ENCODE measurements at regions not wholly inside any gene's neighbourhood (a gene's known extent, or its start where the extent isn't known, plus 50 kb on each side); places are given as distances from the start of the nearest gene placed in this dataset.
A peak's percentile ranks its signal among the peaks of the same experiment; 100 is the strongest.

DNA sequence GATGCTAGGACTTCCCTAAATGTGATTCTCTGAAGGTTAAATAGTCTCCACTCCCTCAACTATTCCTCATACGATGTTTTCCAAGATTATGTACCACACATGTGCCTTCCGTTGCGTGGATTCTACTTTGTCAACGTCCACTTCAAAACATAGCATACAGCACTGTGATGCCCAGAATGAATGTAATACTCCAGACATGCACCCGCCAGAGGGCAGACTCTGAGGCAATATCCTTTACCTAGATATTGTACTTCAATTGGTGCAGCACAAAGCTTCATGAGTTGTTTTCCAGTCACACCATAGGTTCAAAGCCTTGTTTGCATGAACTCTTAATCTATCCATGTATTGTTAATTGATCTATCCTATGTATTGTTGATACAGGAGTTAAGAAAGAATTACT, 201.0 kb upstream of the NABP1 start:
- H3K9me3 Mint-ChIP-seq: peaks cover 14% of the 10 kb centered on the region
- no peak overlapping the region for H3K4me3 Mint-ChIP-seq
- ATAC-seq (replicated peaks): no peak
- no peak overlapping the region for H3K27ac Mint-ChIP-seq
- no peaks in the 10 kb centered on the region for H3K36me3 Mint-ChIP-seq (ENCODE audit: low read depth)
- H3K27me3 Mint-ChIP-seq: peaks cover 9% of the 10 kb centered on the region
- H3K4me1 Mint-ChIP-seq: no peaks in the 10 kb centered on the region

DNA sequence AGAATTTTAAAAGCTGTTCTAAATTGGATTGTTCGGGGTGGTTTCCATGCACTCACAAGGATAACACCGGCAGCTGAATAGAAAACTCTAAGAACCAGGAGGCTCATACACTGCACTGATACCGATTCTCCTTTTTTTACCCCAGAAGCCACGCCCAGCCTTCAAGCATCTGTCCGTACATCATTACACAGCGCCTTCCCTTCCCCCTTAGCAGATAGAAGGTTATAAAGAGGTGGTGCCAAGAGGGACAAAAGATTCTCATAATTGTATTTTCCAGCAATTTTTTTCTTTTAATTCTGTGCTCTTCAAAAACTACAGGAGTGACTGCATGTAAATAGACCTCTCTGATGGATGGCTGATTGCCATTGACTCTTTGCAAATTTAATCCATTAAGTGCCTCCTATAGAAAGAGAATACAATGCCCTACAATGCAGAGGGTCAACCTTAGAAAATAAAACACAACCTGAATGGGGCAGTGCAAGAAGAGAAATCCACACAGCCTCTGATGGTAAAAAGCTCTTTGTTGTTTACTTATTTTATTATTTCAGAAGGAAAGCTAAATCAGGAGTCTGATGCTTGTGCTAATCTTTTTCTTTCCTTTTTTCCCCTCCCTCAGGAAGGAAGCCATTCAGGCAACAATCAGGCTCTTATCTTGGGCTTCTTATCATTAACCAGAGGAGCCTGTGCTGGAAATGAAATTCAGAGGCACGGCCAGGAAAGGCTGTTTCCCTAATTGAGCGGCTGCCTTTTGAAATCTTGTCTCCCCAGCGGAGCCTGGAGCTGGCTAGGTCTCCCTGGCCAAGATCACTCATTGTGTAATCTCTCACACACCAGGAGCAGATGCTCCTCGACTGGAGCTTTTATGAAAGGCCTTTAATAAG, 198.9 kb upstream of the NABP1 start:
- Mint-ChIP-seq H3K4me3 (no peak overlapping the region), H3K27ac (no peak overlapping the region), H3K9me3 (peaks cover 23% of the 10 kb centered on the region), H3K27me3 (peaks cover 18% of the 10 kb centered on the region), H3K4me1 (no peaks in the 10 kb centered on the region), H3K36me3 (ENCODE audit: low read depth) (no peaks in the 10 kb centered on the region)
- ATAC-seq (replicated peaks): no peak

DNA sequence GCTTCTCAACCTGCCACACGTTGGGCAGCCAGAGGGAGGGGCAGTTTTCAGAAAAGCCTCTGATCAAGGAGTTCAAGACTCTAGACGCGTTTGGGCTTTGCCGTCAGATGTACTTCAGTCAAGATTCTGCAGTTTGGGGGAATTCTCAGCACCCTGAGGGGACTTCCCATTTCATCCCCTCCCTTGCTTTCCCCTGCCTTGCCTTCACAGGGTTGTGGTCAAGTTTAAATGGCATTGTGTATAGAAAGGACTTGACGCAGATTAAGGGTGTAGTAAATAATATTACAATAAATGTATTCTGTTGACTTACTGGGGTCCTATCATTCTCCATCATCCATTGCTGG, 198.3 kb upstream of the NABP1 start:
- Mint-ChIP-seq H3K9me3 (peaks cover 23% of the 10 kb centered on the region), H3K4me1 (no peaks in the 10 kb centered on the region), H3K27me3 (peaks cover 19% of the 10 kb centered on the region), H3K4me3 (no peak overlapping the region), H3K27ac (no peak overlapping the region), H3K36me3 (ENCODE audit: low read depth) (no peaks in the 10 kb centered on the region)
- no peak for ATAC-seq (replicated peaks)

DNA sequence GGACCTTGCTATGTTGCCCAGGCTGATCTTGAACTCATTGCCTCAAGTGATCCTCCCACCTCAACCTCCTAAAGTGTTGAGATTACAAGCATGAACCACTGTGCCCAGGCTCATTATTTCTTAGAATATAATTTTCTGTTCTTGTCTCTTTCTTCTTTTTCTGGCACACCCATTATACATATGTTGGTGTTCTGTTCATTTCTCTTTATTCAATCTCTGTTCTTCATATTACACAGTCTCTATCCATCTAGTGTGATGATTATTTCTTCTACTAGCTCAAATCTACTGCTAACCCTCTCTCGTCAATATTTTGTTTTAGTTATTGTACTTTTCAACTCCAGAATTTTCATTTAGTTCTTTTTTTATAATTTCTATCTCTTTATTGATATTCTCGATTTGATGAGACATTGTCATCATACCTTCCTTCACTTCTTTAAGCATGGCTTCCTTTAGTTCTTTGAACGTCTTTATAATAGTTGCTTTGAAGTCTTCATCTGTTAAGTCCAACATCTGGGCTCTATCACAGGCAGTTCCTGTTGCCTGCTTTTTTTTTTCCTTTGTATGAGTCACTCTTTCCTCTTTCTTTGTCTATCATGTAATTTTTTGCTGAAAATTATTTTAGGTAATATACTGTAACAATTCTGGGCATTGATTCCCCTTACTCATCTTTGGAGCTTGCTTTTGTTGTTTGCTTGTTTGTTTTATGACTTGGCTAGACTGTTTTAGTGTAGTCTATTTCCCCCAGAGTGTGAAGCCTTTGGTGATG, 196.4 kb upstream of the NABP1 start:
- peaks cover 26% of the 10 kb centered on the region for H3K27me3 Mint-ChIP-seq
- no peaks in the 10 kb centered on the region for H3K4me1 Mint-ChIP-seq
- H3K36me3 Mint-ChIP-seq (ENCODE audit: low read depth): no peaks in the 10 kb centered on the region
- H3K4me3 Mint-ChIP-seq: no peak overlapping the region
- no peak overlapping the region for H3K27ac Mint-ChIP-seq
- H3K9me3 Mint-ChIP-seq: peaks cover 23% of the 10 kb centered on the region
- no peak for ATAC-seq (replicated peaks)

DNA sequence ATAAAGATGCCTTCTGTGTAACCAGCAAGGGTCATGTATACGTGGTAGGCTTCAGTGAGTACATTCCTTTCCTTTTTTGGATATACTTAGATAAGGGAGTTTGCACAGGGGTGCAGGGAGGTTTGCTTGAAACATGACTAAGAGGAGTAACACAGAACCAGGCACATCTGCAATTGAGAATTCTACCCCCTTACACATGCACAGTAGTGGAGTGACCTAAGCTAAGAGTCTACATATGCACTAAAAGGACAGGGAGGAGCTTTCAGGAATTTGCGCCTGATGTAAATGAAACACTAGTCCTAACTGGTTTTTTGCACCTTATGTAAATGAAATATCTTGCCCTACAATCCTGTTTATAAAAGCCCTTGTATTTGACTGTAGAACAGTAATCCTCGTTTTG, 194.8 kb upstream of the NABP1 start:
- Mint-ChIP-seq H3K27ac (no peak overlapping the region), H3K36me3 (ENCODE audit: low read depth) (no peaks in the 10 kb centered on the region), H3K4me1 (no peaks in the 10 kb centered on the region), H3K27me3 (peaks cover 28% of the 10 kb centered on the region), H3K4me3 (no peak overlapping the region), H3K9me3 (peaks cover 23% of the 10 kb centered on the region)
- ATAC-seq (replicated peaks): no peak

DNA sequence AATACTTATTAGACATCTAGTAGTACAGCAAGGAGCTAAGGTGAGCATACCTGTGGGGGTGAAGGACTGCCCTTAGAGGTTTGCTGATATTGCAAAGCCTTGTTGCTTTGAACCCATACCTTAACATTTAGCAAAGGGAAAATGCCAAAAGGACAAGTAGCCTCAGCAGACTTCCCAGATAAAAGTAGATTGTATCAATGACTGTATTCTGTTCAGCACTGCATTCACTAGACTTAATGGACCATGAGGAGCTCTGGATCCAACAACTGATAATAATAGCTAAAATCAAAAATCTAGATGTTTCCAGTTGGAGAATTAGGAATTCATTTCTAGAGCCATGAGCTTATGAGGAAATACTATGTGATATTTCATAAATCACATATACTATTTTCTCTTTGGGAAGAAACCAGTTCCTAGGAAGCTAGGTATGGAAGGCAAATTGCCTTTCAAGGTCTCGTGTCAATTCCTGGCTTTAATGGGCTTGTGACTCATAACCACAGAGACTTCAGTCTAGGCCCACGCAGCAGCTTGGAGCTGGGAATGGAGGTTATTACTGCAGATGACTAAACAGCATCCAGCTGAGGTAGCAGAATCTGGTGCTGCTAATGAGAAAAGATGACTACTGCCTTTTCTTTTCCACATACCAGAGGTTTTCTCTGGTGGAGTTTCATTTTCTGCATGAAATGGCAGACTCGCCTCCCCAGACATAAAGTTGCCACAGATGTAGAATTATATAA, 191.2 kb upstream of the NABP1 start:
- peak; percentile 76 for ATAC-seq (replicated peaks)
- no peaks in the 10 kb centered on the region for H3K4me1 Mint-ChIP-seq
- peaks cover 22% of the 10 kb centered on the region for H3K27me3 Mint-ChIP-seq
- no peaks in the 10 kb centered on the region for H3K36me3 Mint-ChIP-seq (ENCODE audit: low read depth)
- H3K9me3 Mint-ChIP-seq: peaks cover 11% of the 10 kb centered on the region
- H3K27ac Mint-ChIP-seq: no peak overlapping the region
- H3K4me3 Mint-ChIP-seq: no peak overlapping the region

DNA sequence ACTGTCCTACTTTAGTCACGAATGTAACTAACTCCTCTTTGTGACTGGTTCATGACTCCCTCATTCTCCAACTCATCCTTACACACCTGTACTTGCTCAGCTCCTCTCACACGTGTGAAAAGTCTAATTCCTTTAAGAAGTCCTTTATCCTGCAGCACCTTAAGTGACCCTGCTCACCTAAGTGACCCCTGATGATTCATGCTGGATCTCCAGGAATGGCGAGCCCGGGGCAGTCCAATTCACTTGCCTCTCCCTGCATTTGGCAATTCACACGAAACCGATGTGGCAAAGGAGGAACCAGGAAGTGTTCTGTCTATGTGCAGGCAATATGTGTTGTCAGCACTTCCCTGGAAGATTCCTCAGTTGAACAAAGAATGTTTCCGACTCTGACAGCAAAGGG, 189.8 kb upstream of the NABP1 start:
- Mint-ChIP-seq H3K9me3 (peaks cover 5% of the 10 kb centered on the region), H3K36me3 (ENCODE audit: low read depth) (no peaks in the 10 kb centered on the region), H3K4me3 (no peak overlapping the region), H3K27ac (no peak overlapping the region), H3K27me3 (peaks cover 18% of the 10 kb centered on the region), H3K4me1 (no peaks in the 10 kb centered on the region)
- no peak for ATAC-seq (replicated peaks)

DNA sequence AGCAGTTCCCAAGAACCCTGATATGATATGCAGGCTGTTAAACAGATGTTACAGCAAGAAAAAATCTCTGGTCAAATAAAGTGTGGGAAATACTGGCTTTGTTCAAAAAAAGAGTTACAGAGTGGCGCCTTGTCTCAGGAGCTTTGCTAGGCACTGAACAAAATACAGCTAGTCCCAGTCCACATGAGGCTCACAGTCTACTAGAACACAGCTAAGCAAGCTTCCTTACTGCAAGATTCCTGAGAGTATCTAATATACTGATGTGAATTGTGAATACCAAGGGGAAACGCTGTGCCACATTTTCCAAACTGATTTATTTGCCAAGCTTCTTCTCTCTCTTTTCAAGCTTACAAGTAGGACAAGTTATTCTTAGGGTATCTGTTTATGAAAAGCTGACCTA, 188.8 kb upstream of the NABP1 start:
- Mint-ChIP-seq H3K27me3 (peaks cover 23% of the 10 kb centered on the region), H3K27ac (no peak overlapping the region), H3K36me3 (ENCODE audit: low read depth) (no peaks in the 10 kb centered on the region), H3K4me3 (no peak overlapping the region), H3K9me3 (peaks cover under 1% of the 10 kb centered on the region), H3K4me1 (no peaks in the 10 kb centered on the region)
- ATAC-seq (replicated peaks): no peak

DNA sequence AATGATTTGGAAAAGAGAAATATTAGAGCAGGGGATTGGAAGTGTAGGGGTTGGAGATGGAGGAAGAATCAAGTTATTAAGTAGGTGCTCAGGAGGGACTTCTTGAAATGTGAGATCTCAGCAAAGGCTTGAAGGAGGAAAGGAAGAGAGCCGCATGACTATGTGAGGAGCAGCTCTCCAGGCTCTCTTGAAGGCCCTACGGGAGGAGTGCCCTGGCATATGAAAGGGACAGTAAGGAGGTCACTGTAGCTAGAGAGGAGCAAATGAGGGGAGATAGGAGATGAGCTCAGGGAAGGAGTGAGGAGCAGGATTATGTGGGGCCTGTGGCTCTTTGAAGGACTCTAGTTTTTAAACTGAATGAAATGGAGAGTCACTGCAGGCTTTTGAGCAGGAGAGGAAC, 181.1 kb upstream of the NABP1 start:
- H3K9me3 Mint-ChIP-seq: peaks cover 4% of the 10 kb centered on the region
- no peak overlapping the region for H3K4me3 Mint-ChIP-seq
- no peaks in the 10 kb centered on the region for H3K4me1 Mint-ChIP-seq
- no peaks in the 10 kb centered on the region for H3K36me3 Mint-ChIP-seq (ENCODE audit: low read depth)
- ATAC-seq (replicated peaks): no peak
- H3K27me3 Mint-ChIP-seq: peaks cover 24% of the 10 kb centered on the region
- no peak overlapping the region for H3K27ac Mint-ChIP-seq

DNA sequence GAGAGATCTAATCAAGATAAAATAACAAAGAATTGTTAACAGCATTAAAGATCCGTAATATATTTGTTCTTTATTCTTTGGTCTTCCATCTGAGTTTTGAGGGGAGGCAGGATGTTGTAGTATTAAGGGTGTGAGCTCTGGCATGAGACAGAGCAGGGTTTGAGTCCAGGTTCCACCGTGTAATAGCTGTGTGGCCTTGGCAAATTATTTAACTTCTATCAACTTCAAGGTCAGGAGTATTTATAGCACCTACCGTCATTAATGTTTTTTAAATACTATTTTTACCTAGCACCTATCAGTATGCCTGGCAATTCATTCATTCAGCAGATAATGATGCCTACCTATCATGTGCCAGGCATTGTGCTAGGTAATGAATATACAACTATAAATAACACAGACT, 180.1 kb upstream of the NABP1 start:
- Mint-ChIP-seq H3K36me3 (ENCODE audit: low read depth) (no peaks in the 10 kb centered on the region), H3K9me3 (peaks cover 4% of the 10 kb centered on the region), H3K27ac (no peak overlapping the region), H3K4me3 (no peak overlapping the region), H3K27me3 (peaks cover 24% of the 10 kb centered on the region), H3K4me1 (no peaks in the 10 kb centered on the region)
- ATAC-seq (replicated peaks): no peak

DNA sequence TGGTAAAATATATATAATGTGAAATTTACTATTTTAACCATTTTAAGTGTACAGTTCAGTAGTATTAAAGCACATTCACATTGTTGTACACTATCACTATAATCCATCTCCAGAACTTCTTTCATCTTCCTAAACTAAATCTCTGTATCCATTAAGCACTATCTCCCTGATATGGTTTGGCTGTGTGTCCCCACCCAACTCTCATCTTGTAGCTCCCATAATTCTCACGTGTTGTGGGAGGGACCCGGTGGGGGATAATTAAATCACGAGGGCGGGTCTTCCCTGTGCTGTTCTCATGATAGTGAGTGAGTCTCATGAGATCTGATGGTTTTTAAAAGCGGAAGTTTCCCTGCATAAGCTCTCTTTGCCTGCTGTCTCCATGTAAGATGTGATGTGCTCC, 178.9 kb upstream of the NABP1 start:
- no peaks in the 10 kb centered on the region for H3K4me1 Mint-ChIP-seq
- no peak overlapping the region for H3K27ac Mint-ChIP-seq
- no peak for ATAC-seq (replicated peaks)
- H3K36me3 Mint-ChIP-seq (ENCODE audit: low read depth): no peaks in the 10 kb centered on the region
- H3K4me3 Mint-ChIP-seq: no peak overlapping the region
- H3K27me3 Mint-ChIP-seq: peaks cover 23% of the 10 kb centered on the region
- peaks cover 4% of the 10 kb centered on the region for H3K9me3 Mint-ChIP-seq

DNA sequence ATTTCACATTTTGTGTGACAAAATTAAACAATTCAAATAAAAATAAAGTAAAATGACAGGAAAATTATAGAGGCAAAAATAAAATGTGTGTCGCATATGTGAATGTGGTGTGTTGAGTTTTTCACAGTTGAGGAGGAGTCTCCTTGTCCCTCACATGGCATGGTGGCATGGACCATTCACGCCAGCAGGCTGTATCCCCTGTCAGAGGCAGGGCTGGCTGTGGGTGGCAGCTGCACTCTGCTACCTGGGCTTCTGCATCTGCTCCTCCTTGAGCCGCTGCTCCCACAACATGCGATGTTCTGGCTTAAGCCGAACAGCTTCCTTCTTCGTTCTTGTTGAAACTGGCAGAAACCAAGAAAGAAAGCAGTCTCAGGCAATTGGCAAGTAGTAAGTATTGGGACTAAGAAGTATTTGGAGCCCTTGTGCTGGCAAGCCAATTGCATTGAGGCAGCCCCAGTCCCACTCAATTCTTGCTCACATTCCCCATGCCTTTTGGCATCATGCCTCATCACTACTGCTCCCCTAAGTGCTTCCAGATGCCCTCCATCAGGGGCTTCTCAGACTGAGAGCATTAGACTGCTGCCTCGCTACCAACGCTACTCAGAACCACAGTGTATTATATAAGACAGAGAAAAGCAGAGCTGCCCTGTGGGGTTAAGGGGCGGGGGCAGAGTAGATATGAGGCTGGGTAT, 177.9 kb upstream of the NABP1 start:
- Mint-ChIP-seq H3K4me1 (no peaks in the 10 kb centered on the region), H3K4me3 (no peak overlapping the region), H3K36me3 (ENCODE audit: low read depth) (no peaks in the 10 kb centered on the region), H3K27ac (no peak overlapping the region), H3K9me3 (no peaks in the 10 kb centered on the region), H3K27me3 (peaks cover 22% of the 10 kb centered on the region)
- no peak for ATAC-seq (replicated peaks)

DNA sequence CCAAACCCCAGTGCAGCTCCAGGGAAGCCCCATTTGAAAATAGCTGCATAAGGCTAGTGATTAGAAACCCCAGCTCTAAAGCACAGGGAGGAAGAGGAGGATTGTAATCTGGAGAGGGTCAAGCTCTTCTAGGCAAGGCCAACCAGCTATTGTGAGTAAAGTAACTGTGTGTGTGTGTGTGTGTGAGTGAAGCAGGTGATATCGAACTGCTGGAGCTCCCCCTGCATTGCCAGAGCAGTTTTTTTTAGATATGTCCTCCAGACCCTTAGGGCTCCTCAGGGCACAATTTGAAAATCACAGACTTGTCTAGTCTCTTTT, 177.4 kb upstream of the NABP1 start:
- Mint-ChIP-seq H3K9me3 (no peaks in the 10 kb centered on the region), H3K27me3 (peaks cover 23% of the 10 kb centered on the region), H3K36me3 (ENCODE audit: low read depth) (no peaks in the 10 kb centered on the region), H3K27ac (no peak overlapping the region), H3K4me1 (no peaks in the 10 kb centered on the region), H3K4me3 (no peak overlapping the region)
- no peak for ATAC-seq (replicated peaks)

DNA sequence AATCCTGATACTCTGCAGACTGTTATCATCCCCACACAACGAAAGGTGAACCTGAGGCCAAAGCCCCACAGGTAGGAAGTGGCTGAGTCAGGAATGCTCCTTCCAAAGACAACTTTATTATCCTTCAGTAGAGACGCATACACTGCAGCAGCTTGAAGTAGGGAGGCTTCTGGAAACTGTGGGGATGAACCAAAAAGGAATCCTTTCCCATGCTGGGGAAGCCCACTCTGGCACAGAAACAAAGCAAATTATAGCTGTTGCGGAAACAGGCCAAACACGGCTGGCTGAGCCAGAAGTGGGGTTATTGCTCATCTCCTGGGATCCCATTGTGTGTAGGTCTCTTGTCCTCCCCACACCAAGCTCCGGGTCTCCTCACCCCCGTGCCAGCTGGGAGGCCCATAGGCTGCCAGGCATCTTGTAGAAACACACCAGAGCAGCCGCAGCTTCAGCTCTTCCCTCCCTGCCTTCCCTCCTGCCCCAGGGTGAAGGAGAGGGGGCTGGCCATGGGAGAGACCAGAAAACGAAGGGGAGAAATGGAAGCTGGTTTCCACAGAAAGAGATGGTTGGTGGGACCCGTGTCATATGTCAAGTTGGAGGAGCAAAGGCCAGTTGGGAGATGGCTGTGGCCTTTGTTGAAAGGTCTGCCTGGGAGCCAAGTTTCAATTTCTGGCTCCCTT, 176.9 kb upstream of the NABP1 start:
- no peak overlapping the region for H3K4me3 Mint-ChIP-seq
- H3K27me3 Mint-ChIP-seq: peaks cover 23% of the 10 kb centered on the region
- no peak overlapping the region for H3K27ac Mint-ChIP-seq
- no peaks in the 10 kb centered on the region for H3K36me3 Mint-ChIP-seq (ENCODE audit: low read depth)
- no peaks in the 10 kb centered on the region for H3K9me3 Mint-ChIP-seq
- H3K4me1 Mint-ChIP-seq: no peaks in the 10 kb centered on the region
- no peak for ATAC-seq (replicated peaks)
